ENCODE measurements at regions not wholly inside any gene's neighbourhood (a gene's known extent, or its start where the extent isn't known, plus 50 kb on each side); places are given as distances from the start of the nearest gene placed in this dataset.

DNA sequence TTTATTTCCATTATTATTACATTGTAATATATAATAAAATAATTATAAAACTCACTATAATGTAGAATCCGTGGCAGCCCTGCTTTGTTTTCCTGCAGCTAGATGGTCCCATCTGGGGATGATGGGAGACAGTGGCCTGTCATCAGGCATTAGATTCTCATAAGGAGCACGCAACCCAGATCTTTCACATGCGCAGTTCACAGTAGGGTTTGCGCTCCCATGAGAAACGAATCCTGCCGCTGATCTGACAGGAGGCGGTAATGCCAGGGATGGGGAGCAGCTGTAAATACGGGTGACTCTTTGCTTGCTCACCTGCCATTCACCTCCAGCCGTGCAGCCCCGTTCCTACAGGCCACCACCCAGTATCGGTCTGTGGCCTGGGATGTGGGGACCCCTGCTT is 1879.3 kb upstream of the WWC1 start:
- TF ChIP-seq YBX1 (IDR thresholded peaks at IDR 0.05), result no peak
- no peak for TF ChIP-seq MYC (IDR thresholded peaks at IDR 0.05; ENCODE audit: insufficient read depth, insufficient read length, insufficient replicate concordance, low read length, severe bottlenecking)
- no peak for TF ChIP-seq SRF (IDR thresholded peaks at IDR 0.05; ENCODE audit: low read depth in 2 of 2, low read length in 2 of 2)
- TF ChIP-seq, protein P1, sequence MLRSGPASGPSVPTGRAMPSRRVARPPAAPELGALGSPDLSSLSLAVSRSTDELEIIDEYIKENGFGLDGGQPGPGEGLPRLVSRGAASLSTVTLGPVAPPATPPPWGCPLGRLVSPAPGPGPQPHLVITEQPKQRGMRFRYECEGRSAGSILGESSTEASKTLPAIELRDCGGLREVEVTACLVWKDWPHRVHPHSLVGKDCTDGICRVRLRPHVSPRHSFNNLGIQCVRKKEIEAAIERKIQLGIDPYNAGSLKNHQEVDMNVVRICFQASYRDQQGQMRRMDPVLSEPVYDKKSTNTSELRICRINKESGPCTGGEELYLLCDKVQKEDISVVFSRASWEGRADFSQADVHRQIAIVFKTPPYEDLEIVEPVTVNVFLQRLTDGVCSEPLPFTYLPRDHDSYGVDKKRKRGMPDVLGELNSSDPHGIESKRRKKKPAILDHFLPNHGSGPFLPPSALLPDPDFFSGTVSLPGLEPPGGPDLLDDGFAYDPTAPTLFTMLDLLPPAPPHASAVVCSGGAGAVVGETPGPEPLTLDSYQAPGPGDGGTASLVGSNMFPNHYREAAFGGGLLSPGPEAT (IDR thresholded peaks at IDR 0.05; ENCODE audit: low read depth), result no peak
- no peak for TF ChIP-seq RCOR1 (conservative IDR thresholded peaks at IDR 0.05; ENCODE audit: low read depth, low read length)
- no peak for TF ChIP-seq PML (IDR thresholded peaks at IDR 0.05; ENCODE audit: low read length)
- no peak for TF ChIP-seq CEBPB (IDR thresholded peaks at IDR 0.05; ENCODE audit: borderline replicate concordance in 1 of 2, low read depth in 2 of 2, low read length in 2 of 2)
- TF ChIP-seq FOXK2 (IDR thresholded peaks at IDR 0.05), result no peak
- no peak for TF ChIP-seq SIX5 (IDR thresholded peaks at IDR 0.05; ENCODE audit: low read depth, low read length, severe bottlenecking)
- Histone ChIP-seq H3K4me2 (ENCODE audit: control insufficient read depth, insufficient read depth) (no peak overlapping the region), H3K9ac (ENCODE audit: control insufficient read depth, insufficient read depth, low read length) (no peak overlapping the region), H3K9me3 (replicated peaks; ENCODE audit: control insufficient read depth, insufficient read depth, low read length) (no peaks in the 10 kb centered on the region), H3K4me3 (no peak overlapping the region), H2AFZ (ENCODE audit: control insufficient read depth, low read depth, low read length) (no peak overlapping the region), H3K27ac (ENCODE audit: control insufficient read depth, insufficient read depth) (no peak overlapping the region), H3K36me3 (ENCODE audit: control insufficient read depth in 2 of 2, insufficient read depth in 2 of 2, low read length in 1 of 2) (no peaks in the 10 kb centered on the region), H3K79me2 (ENCODE audit: control insufficient read depth, insufficient read depth, low read length) (no peaks in the 10 kb centered on the region), H3K27me3 (replicated peaks in 1 of 2; ENCODE audit: control insufficient read depth in 2 of 2, insufficient read depth in 2 of 2, low read length in 1 of 2) (no peaks in the 10 kb centered on the region), H3K4me1 (ENCODE audit: control insufficient read depth, insufficient read depth, low read length) (no peaks in the 10 kb centered on the region), H4K20me1 (ENCODE audit: control insufficient read depth, insufficient read depth) (no peaks in the 10 kb centered on the region)
- ATAC-seq (no peak), DNase-seq (ENCODE audit: low read depth, low spot score) (no peak), FAIRE-seq (no peak)
- intact Hi-C loops (cut with micrococcal nuclease; ENCODE audit: unreplicated experiment), result no loop called here
- RAD21 ChIA-PET (ENCODE audit: unreplicated experiment), result no interaction called here
- WGBS (ENCODE audit: insufficient coverage, insufficient replicate concordance, low lambda C conversion rate, missing lambda C conversion rate), result 59% methylated on average over 11 of the region's 11 CpGs
- CTCF ChIA-PET, result no interaction called here
- POLR2A ChIA-PET, result no interaction called here
- SMC1A ChIA-PET (ENCODE audit: uncharacterized antibody, unreplicated experiment), result no interaction called here
- BruUV-seq (replicated peaks), result no TSS peak
- in situ Hi-C loops (cut with MboI), result no loop called here

Measured in GM12878 (cell line).